Thyroid gland (tissue), 4 donors: ENCODE measurements at regions not wholly inside any gene's neighbourhood (a gene's known extent, or its start where the extent isn't known, plus 50 kb on each side); places are given as distances from the start of the nearest gene placed in this dataset.

ENCODE experiments used
- DNase-seq, 2 donors: peaks; one replicate each; pipeline ENCODE4 v3.0.0-alpha.2; 2019
- H3K27ac ChIP-seq, 3 donors: fragments of 200-600 bp; sonication (generic); 1 replicate in 2 of 3; 2 replicates in 1 of 3; pipeline ENCODE4 v1.5.1; 2016 to 2019; ENCODE audit warnings: mild to moderate bottlenecking in 1 of 3, moderate library complexity in 1 of 3
- H3K27me3 ChIP-seq: fragments of 200-600 bp; sonication (generic); one replicate; pipeline ENCODE4 v1.5.1; 2019
- H3K36me3 ChIP-seq, 2 donors: fragments of 200-600 bp; sonication (generic); one replicate each; pipeline ENCODE4 v1.5.1; 2016 to 2019
- H3K4me1 ChIP-seq, 2 donors: fragments of 200-600 bp; sonication (generic); one replicate each; pipeline ENCODE4 v1.5.1; 2017 to 2019
- H3K4me3 ChIP-seq, 3 donors: fragments of 200-600 bp; sonication (generic); replicated peaks in 1 of 3; 1 replicate in 2 of 3; 2 replicates in 1 of 3; pipeline ENCODE4 v1.5.1; 2016; ENCODE audit warnings: mild to moderate bottlenecking in 1 of 3
- H3K9me3 ChIP-seq: fragments of 200-600 bp; sonication (generic); one replicate; pipeline ENCODE4 v1.5.1; 2017
- POLR2A ChIP-seq, 2 donors: fragments of 450-650 bp; IDR thresholded peaks; one replicate each; pipeline ENCODE4 v1.6.1; 2017; ENCODE audit warnings: antibody characterized with exemption in 2 of 2, mild to moderate bottlenecking in 2 of 2, moderate library complexity in 1 of 2
- WGBS, 2 donors: methylation state at CpG; one replicate each; pipeline ENCODE4 v1.1.5; 2017; 5-methylcytosine and 5-hydroxymethylcytosine counted together
- intact Hi-C: fragments of 100-400 bp; cut with DNase I; formaldehyde crosslinking; loops from one replicate; pipeline ENCODE4 v1.15.1; 2023
- TF ChIP-seq, protein P1 (sequence below), 6 experiments: fragments of 200-600 bp in 3 of 6; fragments of 450-650 bp in 3 of 6; sonication (generic) in 3 of 6; IDR thresholded peaks; one replicate each; pipeline ENCODE4 v1.5.1; 2016 to 2019; ENCODE audit warnings: antibody characterized with exemption in 6 of 6, mild to moderate bottlenecking in 2 of 6, inconsistent platforms in 1 of 6, moderate library complexity in 1 of 6

- intact Hi-C loops, result no loop called here
- Histone ChIP-seq H3K4me1 (no peaks in the 10 kb centered on the region), H3K36me3 (no peaks in the 10 kb centered on the region), H3K27me3 (no peaks in the 10 kb centered on the region), H3K9me3 (no peaks in the 10 kb centered on the region), H3K4me3 (no peak overlapping the region), H3K27ac (no peak overlapping the region)
- 76 to 77% methylated on average over 4 to 5 of the region's 5 CpGs for WGBS, 2 donors
- no peak for TF ChIP-seq POLR2A (IDR thresholded peaks at IDR 0.05)
- TF ChIP-seq, protein P1, sequence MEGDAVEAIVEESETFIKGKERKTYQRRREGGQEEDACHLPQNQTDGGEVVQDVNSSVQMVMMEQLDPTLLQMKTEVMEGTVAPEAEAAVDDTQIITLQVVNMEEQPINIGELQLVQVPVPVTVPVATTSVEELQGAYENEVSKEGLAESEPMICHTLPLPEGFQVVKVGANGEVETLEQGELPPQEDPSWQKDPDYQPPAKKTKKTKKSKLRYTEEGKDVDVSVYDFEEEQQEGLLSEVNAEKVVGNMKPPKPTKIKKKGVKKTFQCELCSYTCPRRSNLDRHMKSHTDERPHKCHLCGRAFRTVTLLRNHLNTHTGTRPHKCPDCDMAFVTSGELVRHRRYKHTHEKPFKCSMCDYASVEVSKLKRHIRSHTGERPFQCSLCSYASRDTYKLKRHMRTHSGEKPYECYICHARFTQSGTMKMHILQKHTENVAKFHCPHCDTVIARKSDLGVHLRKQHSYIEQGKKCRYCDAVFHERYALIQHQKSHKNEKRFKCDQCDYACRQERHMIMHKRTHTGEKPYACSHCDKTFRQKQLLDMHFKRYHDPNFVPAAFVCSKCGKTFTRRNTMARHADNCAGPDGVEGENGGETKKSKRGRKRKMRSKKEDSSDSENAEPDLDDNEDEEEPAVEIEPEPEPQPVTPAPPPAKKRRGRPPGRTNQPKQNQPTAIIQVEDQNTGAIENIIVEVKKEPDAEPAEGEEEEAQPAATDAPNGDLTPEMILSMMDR (IDR thresholded peaks at IDR 0.05), result no peak
- DNase-seq, result no peak
Observed at GRCh38 chr7:120131096-120131839, 141.7 kb upstream of the KCND2 start.

DNA sequence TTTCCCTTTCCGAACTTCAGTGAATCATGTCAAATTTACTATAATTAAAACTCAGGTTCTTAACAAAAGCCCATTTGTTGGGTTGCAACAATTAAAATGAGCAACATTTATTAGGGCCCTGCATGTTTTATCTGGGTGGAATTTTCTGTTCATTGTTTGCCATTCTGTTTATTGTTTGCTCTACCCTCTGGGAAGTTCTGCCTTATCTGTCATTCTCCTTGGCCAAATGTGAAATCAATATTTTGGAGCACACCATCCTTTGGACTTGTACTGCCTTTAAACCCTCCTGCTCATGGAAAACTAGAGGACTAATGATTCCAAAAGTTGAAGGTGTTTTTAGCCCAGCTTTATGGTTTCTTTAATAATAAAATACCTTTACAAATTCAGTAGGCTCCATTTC is 134.5 kb upstream of the KCND2 start:
- DNase-seq, result no peak
- H3K36me3 ChIP-seq, result no peaks in the 10 kb centered on the region
- H3K27me3 ChIP-seq, result no peaks in the 10 kb centered on the region
- H3K27ac ChIP-seq, result no peak overlapping the region
- no peaks in the 10 kb centered on the region for H3K9me3 ChIP-seq
- no peaks in the 10 kb centered on the region for H3K4me1 ChIP-seq
- 90 to 93% methylated on average over 1 of the region's 1 CpG for WGBS, 2 donors
- intact Hi-C loops, result no loop called here
- H3K4me3 ChIP-seq, result no peak overlapping the region
- TF ChIP-seq, protein P1 (IDR thresholded peaks at IDR 0.05), result no peak
- no peak for TF ChIP-seq POLR2A (IDR thresholded peaks at IDR 0.05)

- no peak for TF ChIP-seq POLR2A (IDR thresholded peaks at IDR 0.05)
- TF ChIP-seq, protein P1 (IDR thresholded peaks at IDR 0.05), result no peak
- no peak overlapping the region for H3K4me3 ChIP-seq
Observed at GRCh38 chr7:120156476-120156875, 116.5 kb upstream of the KCND2 start.

GRCh38 chr7:120160166-120160565 is 112.8 kb upstream of the KCND2 start:
- no peak for TF ChIP-seq POLR2A (IDR thresholded peaks at IDR 0.05)
- TF ChIP-seq, protein P1 (IDR thresholded peaks at IDR 0.05), result no peak
- H3K4me3 ChIP-seq, result no peak overlapping the region
- intact Hi-C loops, result no loop called here

More at GRCh38 chr7:120156476-120156875, 116.5 kb upstream of the KCND2 start:
- WGBS, 2 donors, result 5 to 6% methylated on average over 1 of the region's 1 CpG
- intact Hi-C loops, result no loop called here
- Histone ChIP-seq H3K4me1 (no peaks in the 10 kb centered on the region), H3K36me3 (no peaks in the 10 kb centered on the region), H3K27me3 (no peaks in the 10 kb centered on the region), H3K27ac (no peak overlapping the region), H3K9me3 (no peaks in the 10 kb centered on the region)
- DNase-seq, result no peak

DNA sequence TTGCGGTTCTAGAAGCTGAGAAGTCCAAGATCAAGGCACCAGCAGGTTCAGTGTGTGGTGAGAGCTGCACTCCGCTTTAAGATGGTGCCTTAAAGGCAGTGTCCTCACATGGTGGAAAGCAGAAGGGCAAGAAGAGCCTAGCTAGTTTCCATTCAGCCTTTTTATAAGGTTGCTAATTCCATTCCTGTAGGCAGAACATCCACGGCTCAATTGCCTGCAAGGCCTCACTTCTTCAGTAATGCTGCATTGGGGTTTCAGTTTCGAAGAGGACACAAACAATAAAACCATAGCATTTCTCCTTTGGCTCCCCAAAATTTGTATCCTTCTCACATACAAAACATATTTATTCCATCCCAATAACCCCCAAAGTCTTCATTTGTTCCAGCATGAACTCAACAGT is 109.5 kb upstream of the KCND2 start:
- no peak overlapping the region for H3K4me3 ChIP-seq
- TF ChIP-seq, protein P1 (IDR thresholded peaks at IDR 0.05), result no peak
- TF ChIP-seq POLR2A (IDR thresholded peaks at IDR 0.05), result no peak
- intact Hi-C loops, result no loop called here
- H3K36me3 ChIP-seq, result no peaks in the 10 kb centered on the region
- no peak overlapping the region for H3K27ac ChIP-seq
- H3K4me1 ChIP-seq, result no peaks in the 10 kb centered on the region
- H3K27me3 ChIP-seq, result no peaks in the 10 kb centered on the region
- 89 to 90% methylated on average over 4 of the region's 4 CpGs for WGBS, 2 donors
- DNase-seq, result no peak
- H3K9me3 ChIP-seq, result no peaks in the 10 kb centered on the region

More at GRCh38 chr7:120160166-120160565, 112.8 kb upstream of the KCND2 start:
- 76% methylated on average over 2 of the region's 2 CpGs for WGBS, 2 donors
- H3K27me3 ChIP-seq, result no peaks in the 10 kb centered on the region
- no peaks in the 10 kb centered on the region for H3K36me3 ChIP-seq
- H3K9me3 ChIP-seq, result no peaks in the 10 kb centered on the region
- no peaks in the 10 kb centered on the region for H3K4me1 ChIP-seq
- DNase-seq, result no peak
- no peak overlapping the region for H3K27ac ChIP-seq
